ENCODE measurements at regions not wholly inside any gene's neighbourhood (a gene's known extent, or its start where the extent isn't known, plus 50 kb on each side); places are given as distances from the start of the nearest gene placed in this dataset.

- ChIA-PET CTCF (ENCODE audit: partially characterized antibody) (no interaction called here), POLR2A (ENCODE audit: partially characterized antibody) (no interaction called here)
- no peak overlapping the region for H4K91ac ChIP-seq (replicated peaks; ENCODE audit: insufficient read length, low read length)
- H3K4ac ChIP-seq (replicated peaks; ENCODE audit: insufficient read length, low read depth, low read length) = no peak overlapping the region
- H4K20me1 ChIP-seq (replicated peaks in 1 of 2; ENCODE audit: control insufficient read depth in 1 of 2, insufficient read depth in 2 of 2, low read length in 2 of 2) = no peaks in the 10 kb centered on the region
- H3K27ac ChIP-seq (ENCODE audit: low read depth, low read length) = no peak overlapping the region
- H3K4me3 ChIP-seq (ENCODE audit: extremely low read depth in 1 of 4, insufficient read depth in 2 of 4, low read depth in 3 of 4, low read length in 4 of 4) = no peak overlapping the region
- H2AFZ ChIP-seq (ENCODE audit: low read length) = peak overlapping the region; percentile 90
- no peaks in the 10 kb centered on the region for H3K79me2 ChIP-seq (ENCODE audit: control insufficient read depth in 1 of 2, insufficient read depth in 2 of 2, low read length in 2 of 2)
- H3K9me3 ChIP-seq (ENCODE audit: insufficient read depth in 2 of 2, low read depth in 1 of 2, low read length in 1 of 2) = no peaks in the 10 kb centered on the region
- no peak overlapping the region for H4K5ac ChIP-seq (ENCODE audit: insufficient read length, low read depth, low read length)
- no peaks in the 10 kb centered on the region for H3K27me3 ChIP-seq (replicated peaks in 1 of 4; ENCODE audit: control insufficient read depth in 3 of 4, extremely low read depth in 1 of 4, insufficient read depth in 3 of 4, low read length in 3 of 4)
- no peak overlapping the region for H4K8ac ChIP-seq (ENCODE audit: extremely low read depth, insufficient read depth, low read length)
- no peak overlapping the region for H3K4me2 ChIP-seq (ENCODE audit: insufficient read depth in 1 of 2, low read depth in 2 of 2, low read length in 2 of 2)
- no peak overlapping the region for H3K9ac ChIP-seq (replicated peaks in 1 of 4; ENCODE audit: extremely low read depth in 1 of 4, low read depth in 3 of 4, low read length in 3 of 4)
- H3K14ac ChIP-seq (ENCODE audit: insufficient read length) = no peak overlapping the region
- WGBS, 2 experiments (ENCODE audit: extremely low coverage in 1 of 2, insufficient coverage in 1 of 2, insufficient read length in 1 of 2, insufficient replicate concordance in 2 of 2, low coverage in 1 of 2, low lambda C conversion rate in 2 of 2, missing lambda C conversion rate in 1 of 2) = 93% methylated on average over 7 of the region's 7 CpGs; no CpG with 5 or more reads in 1 of the 2 experiments
- 0 out of 2 replicates have a peak overlapping the region, but pooled peaks have one; percentile 42 for H2BK12ac ChIP-seq (ENCODE audit: low read depth, low read length)
- no peak overlapping the region for H2BK20ac ChIP-seq (ENCODE audit: low read length)
- no peak overlapping the region for H2BK5ac ChIP-seq (ENCODE audit: low read depth, low read length)
- no peak overlapping the region; the same call in 1 of the 2 replicates for H2BK15ac ChIP-seq (ENCODE audit: low read length)
- H3K23ac ChIP-seq (ENCODE audit: insufficient read length) = no peak overlapping the region
- H3K4me1 ChIP-seq (replicated peaks in 1 of 4; ENCODE audit: control insufficient read depth in 3 of 4, insufficient read depth in 4 of 4, low read length in 3 of 4) = peaks cover 0 to 6% (median 3%) of the 10 kb centered on the region in 4 experiments; a peak in 3 of 7 replicates
- H3K18ac ChIP-seq (ENCODE audit: extremely low read depth, low read length) = no peak overlapping the region
- H3K56ac ChIP-seq (replicated peaks; ENCODE audit: insufficient read length, low read depth, low read length) = no peak overlapping the region
- H2BK120ac ChIP-seq (replicated peaks; ENCODE audit: low read depth, low read length) = no peak overlapping the region
- no peak overlapping the region for H2AK5ac ChIP-seq (ENCODE audit: low read depth, low read length)
- no peaks in the 10 kb centered on the region; the same call in 1 of the 2 replicates for H3K23me2 ChIP-seq (ENCODE audit: low read depth, low read length)
- peak; percentile 66 for TF ChIP-seq TAF7 (optimal IDR thresholded peaks at IDR 0.05; ENCODE audit: borderline replicate concordance, low read depth, low read length)
- TF ChIP-seq POLR2AphosphoS5 (IDR thresholded peaks at IDR 0.05; ENCODE audit: low read depth, low read length) = peak; percentile 69; the same call in 1 of the 2 replicates
- TF ChIP-seq GABPA (IDR thresholded peaks at IDR 0.05; ENCODE audit: borderline replicate concordance, insufficient read depth, low read length) = no peak
- no peak for TF ChIP-seq EP300 (IDR thresholded peaks at IDR 0.05; ENCODE audit: borderline replicate concordance in 1 of 2, low read depth in 2 of 2, low read length in 2 of 2)
- TF ChIP-seq POLR2A (IDR thresholded peaks at IDR 0.05; ENCODE audit: control extremely low read depth in 1 of 2, low read depth in 2 of 2, low read length in 2 of 2) = peak in 1 of 2 experiments; percentile 51; a peak in 1 of 3 replicates
- no peak for TF ChIP-seq ATF3 (IDR thresholded peaks at IDR 0.05; ENCODE audit: insufficient read depth, low read depth, low read length)
- no peaks in the 10 kb centered on the region for H3K36me3 ChIP-seq (ENCODE audit: control insufficient read depth in 2 of 4, insufficient read depth in 4 of 4, low read length in 3 of 4)
- H3K79me1 ChIP-seq (ENCODE audit: low read depth, low read length) = no peaks in the 10 kb centered on the region
- FAIRE-seq (no peak), DNase-seq (ENCODE audit: low read depth in 1 of 2, low spot score in 2 of 2) (no peak)
Observed at GRCh38 chr2:6163932-6164331, 471.7 kb downstream of the SOX11 start.

Data from H1 (cell line).